ENCODE measurements at regions not wholly inside any gene's neighbourhood (a gene's known extent, or its start where the extent isn't known, plus 50 kb on each side); places are given as distances from the start of the nearest gene placed in this dataset.

GRCh38 chr4:162272215-162272614 is 108.4 kb upstream of the FSTL5 start:
- Histone ChIP-seq H2AK5ac (ENCODE audit: low read depth, low read length) (no peak overlapping the region), H3K36me3 (ENCODE audit: control insufficient read depth in 2 of 4, insufficient read depth in 4 of 4, low read length in 3 of 4) (no peaks in the 10 kb centered on the region), H3K4me1 (replicated peaks in 1 of 4; ENCODE audit: control insufficient read depth in 3 of 4, insufficient read depth in 4 of 4, low read length in 3 of 4) (no peaks in the 10 kb centered on the region), H2BK15ac (ENCODE audit: low read length) (no peak overlapping the region), H4K20me1 (replicated peaks in 1 of 2; ENCODE audit: control insufficient read depth in 1 of 2, insufficient read depth in 2 of 2, low read length in 2 of 2) (no peaks in the 10 kb centered on the region), H2BK5ac (ENCODE audit: low read depth, low read length) (no peak overlapping the region), H3K56ac (replicated peaks; ENCODE audit: insufficient read length, low read depth, low read length) (no peak overlapping the region), H3K4me2 (ENCODE audit: insufficient read depth in 1 of 2, low read depth in 2 of 2, low read length in 2 of 2) (no peak overlapping the region), H2BK12ac (ENCODE audit: low read depth, low read length) (no peak overlapping the region), H2BK120ac (replicated peaks; ENCODE audit: low read depth, low read length) (no peak overlapping the region), H4K8ac (ENCODE audit: extremely low read depth, insufficient read depth, low read length) (no peak overlapping the region), H3K79me2 (ENCODE audit: control insufficient read depth in 1 of 2, insufficient read depth in 2 of 2, low read length in 2 of 2) (no peaks in the 10 kb centered on the region), H4K5ac (ENCODE audit: insufficient read length, low read depth, low read length) (no peak overlapping the region), H3K14ac (ENCODE audit: insufficient read length) (no peak overlapping the region), H3K23ac (ENCODE audit: insufficient read length) (no peak overlapping the region), H2BK20ac (ENCODE audit: low read length) (no peak overlapping the region), H2AFZ (ENCODE audit: low read length) (no peak overlapping the region), H3K27me3 (replicated peaks in 1 of 4; ENCODE audit: control insufficient read depth in 3 of 4, extremely low read depth in 1 of 4, insufficient read depth in 3 of 4, low read length in 3 of 4) (no peaks in the 10 kb centered on the region), H3K4ac (replicated peaks; ENCODE audit: insufficient read length, low read depth, low read length) (no peak overlapping the region), H3K18ac (ENCODE audit: extremely low read depth, low read length) (no peak overlapping the region), H3K23me2 (ENCODE audit: low read depth, low read length) (no peaks in the 10 kb centered on the region), H3K79me1 (ENCODE audit: low read depth, low read length) (no peaks in the 10 kb centered on the region), H3K27ac (ENCODE audit: low read depth, low read length) (no peak overlapping the region), H3K4me3 (ENCODE audit: extremely low read depth in 1 of 4, insufficient read depth in 2 of 4, low read depth in 3 of 4, low read length in 4 of 4) (no peak overlapping the region), H3K9me3 (ENCODE audit: insufficient read depth in 2 of 2, low read depth in 1 of 2, low read length in 1 of 2) (no peaks in the 10 kb centered on the region), H3K9ac (replicated peaks in 1 of 4; ENCODE audit: extremely low read depth in 1 of 4, low read depth in 3 of 4, low read length in 3 of 4) (no peak overlapping the region), H4K91ac (replicated peaks; ENCODE audit: insufficient read length, low read length) (no peak overlapping the region)
- no peak for TF ChIP-seq SIX5 (IDR thresholded peaks at IDR 0.05; ENCODE audit: low read depth, low read length)
- no peak for TF ChIP-seq GTF2F1 (IDR thresholded peaks at IDR 0.05; ENCODE audit: borderline replicate concordance, low read depth, low read length)
- no peak for TF ChIP-seq SUZ12 (IDR thresholded peaks at IDR 0.05; ENCODE audit: low read length)
- no peak for TF ChIP-seq PHF8 (conservative IDR thresholded peaks at IDR 0.05; ENCODE audit: low read depth, low read length)
- TF ChIP-seq GABPA (IDR thresholded peaks at IDR 0.05; ENCODE audit: borderline replicate concordance, insufficient read depth, low read length), result no peak
- TF ChIP-seq NRF1 (IDR thresholded peaks at IDR 0.05; ENCODE audit: low read depth, low read length), result no peak
- no peak for TF ChIP-seq SIRT6 (IDR thresholded peaks at IDR 0.05; ENCODE audit: low read length)
- no peak for TF ChIP-seq TAF7 (optimal IDR thresholded peaks at IDR 0.05; ENCODE audit: borderline replicate concordance, low read depth, low read length)
- DNase-seq (ENCODE audit: low read depth in 1 of 2, low spot score in 2 of 2) (no peak), FAIRE-seq (no peak)
- ChIA-PET CTCF (ENCODE audit: partially characterized antibody) (interaction anchor here (0.9 to 1.4 kb wide), 2 partner anchors 24 to 86 kb away, joined by 3 to 5 read pairs; no protein-coding TSS in a partner anchor), POLR2A (ENCODE audit: partially characterized antibody) (no interaction called here)
- 94% methylated on average over 2 of the region's 2 CpGs; no CpG with 5 or more reads in 1 of the 2 experiments for WGBS, 2 experiments (ENCODE audit: extremely low coverage in 1 of 2, insufficient coverage in 1 of 2, insufficient read length in 1 of 2, insufficient replicate concordance in 2 of 2, low coverage in 1 of 2, low lambda C conversion rate in 2 of 2, missing lambda C conversion rate in 1 of 2)

All from H1 (cell line).